OCI-LY7 (cell line): ENCODE measurements at regions not wholly inside any gene's neighbourhood (a gene's known extent, or its start where the extent isn't known, plus 50 kb on each side); places are given as distances from the start of the nearest gene placed in this dataset.

Experiments
- BruUV-seq: library from RNA; stranded (reverse); fragments of 400-500 nt; replicated peaks from 2 replicates; lab custom pipeline; 2021; lab: Mats Ljungman, UMichigan
- CTCF ChIA-PET: fragments of 300-600 bp; sonication (Branson Sonifier 250); formaldehyde crosslinking; loops from one replicate; lab custom pipeline; 2022; ENCODE audit warnings: antibody characterized with exemption; ENCODE audit not compliant: unreplicated experiment; lab: Charles Lee
- POLR2A ChIA-PET: fragments of 300-600 bp; sonication (Branson Sonifier 250); formaldehyde crosslinking; loops from one replicate; lab custom pipeline; 2022; ENCODE audit warnings: antibody characterized with exemption; lab: Charles Lee
- DNase-seq: peaks from one replicate; pipeline ENCODE4 v3.0.0-alpha.2; 2015; ENCODE audit warnings: low spot score
- H2AFZ ChIP-seq: fragments of 200-600 bp; sonication (generic), shearing (Covaris generic); 2 replicates; pipeline ENCODE4 v1.6.1; 2014; ENCODE audit warnings: mild to moderate bottlenecking, antibody characterized with exemption, low read length, moderate library complexity
- H3K27ac ChIP-seq: fragments of 200-600 bp; sonication (generic); 2 replicates; pipeline ENCODE4 v1.5.1; 2014; ENCODE audit warnings: mixed run types, low read depth, mild to moderate bottlenecking, moderate library complexity, low read length, inconsistent platforms; ENCODE audit not compliant: poor library complexity, severe bottlenecking
- H3K36me3 ChIP-seq: fragments of 200-600 bp; sonication (generic); 2 replicates; pipeline ENCODE4 v1.6.1; 2014; ENCODE audit warnings: mild to moderate bottlenecking, antibody characterized with exemption, low read length, moderate library complexity, mixed read lengths; ENCODE audit not compliant: insufficient read depth
- H3K4me1 ChIP-seq: fragments of 200-600 bp; sonication (generic); 2 replicates; pipeline ENCODE4 v1.5.1; 2014; ENCODE audit warnings: mild to moderate bottlenecking, low read length; ENCODE audit not compliant: insufficient read depth, poor library complexity, severe bottlenecking
- H3K4me2 ChIP-seq: fragments of 200-600 bp; sonication (generic); 2 replicates; pipeline ENCODE4 v1.6.1; 2014; ENCODE audit warnings: mild to moderate bottlenecking, low read length
- H3K4me3 ChIP-seq: fragments of 200-600 bp; sonication (generic); 2 replicates; pipeline ENCODE4 v1.5.1; 2014; ENCODE audit warnings: mild to moderate bottlenecking, low read depth, low read length; ENCODE audit not compliant: poor library complexity, severe bottlenecking
- H3K79me2 ChIP-seq: fragments of 200-600 bp; sonication (generic); 2 replicates; pipeline ENCODE4 v1.6.1; 2016; ENCODE audit warnings: low read depth, mild to moderate bottlenecking, low read length, moderate library complexity, mixed read lengths; ENCODE audit not compliant: insufficient read depth
- H3K9me2 ChIP-seq: fragments of 200-600 bp; sonication (generic); 2 replicates; pipeline ENCODE4 v1.6.1; 2016; ENCODE audit warnings: mild to moderate bottlenecking, low read length, mixed read lengths; ENCODE audit not compliant: insufficient read depth
- H3K9me3 ChIP-seq: fragments of 200-600 bp; sonication (generic); 2 replicates; pipeline ENCODE4 v1.6.1; 2014; ENCODE audit warnings: mild to moderate bottlenecking, mixed run types, low read length, mixed read lengths
- H4K20me1 ChIP-seq: fragments of 200-600 bp; sonication (generic); 2 replicates; pipeline ENCODE4 v1.6.1; 2014; ENCODE audit warnings: mild to moderate bottlenecking, antibody characterized with exemption, low read length, moderate library complexity, mixed read lengths; ENCODE audit not compliant: insufficient read depth
- CTCF ChIP-seq: fragments of 200-600 bp; sonication (generic); conservative IDR thresholded peaks from 2 replicates; pipeline ENCODE4 v1.5.1; 2014; ENCODE audit warnings: mild to moderate bottlenecking, antibody characterized with exemption, low read length, moderate library complexity, mixed read lengths
- EZH2phosphoT487 ChIP-seq: fragments of 200-600 bp; sonication (generic); IDR thresholded peaks from 2 replicates; pipeline ENCODE4 v1.6.1; 2018; ENCODE audit warnings: low read depth, borderline replicate concordance, mild to moderate bottlenecking, mixed run types, antibody characterized with exemption, low read length, moderate library complexity, mixed read lengths
- intact Hi-C: fragments of 100-400 bp; cut with micrococcal nuclease; formaldehyde crosslinking; loops from one replicate; pipeline ENCODE4 v1.10.0; 2022; ENCODE audit not compliant: unreplicated experiment

GRCh38 chr4:177558995-177559394 lies 116.8 kb upstream of the AGA start:
- Histone ChIP-seq H3K4me3 (no peak overlapping the region), H3K9me2 (no peaks in the 10 kb centered on the region), H3K4me1 (no peaks in the 10 kb centered on the region), H3K79me2 (no peaks in the 10 kb centered on the region), H3K36me3 (no peaks in the 10 kb centered on the region), H3K9me3 (no peaks in the 10 kb centered on the region), H3K27ac (no peak overlapping the region), H4K20me1 (no peaks in the 10 kb centered on the region), H3K4me2 (no peak overlapping the region), H2AFZ (no peak overlapping the region)
- TF ChIP-seq CTCF = no peak
- TF ChIP-seq EZH2phosphoT487 = no peak
- ChIA-PET CTCF (no interaction called here), POLR2A (no interaction called here)
- BruUV-seq = no TSS peak
- intact Hi-C loops = no loop called here
- DNase-seq = no peak

- DNase-seq = no peak
- H3K9me2 ChIP-seq = no peaks in the 10 kb centered on the region
- H3K79me2 ChIP-seq = no peaks in the 10 kb centered on the region
- TF ChIP-seq EZH2phosphoT487 (no peak), CTCF (no peak)
- BruUV-seq = no TSS peak
- no peaks in the 10 kb centered on the region for H3K9me3 ChIP-seq
- H3K27ac ChIP-seq = no peak overlapping the region
- no peak overlapping the region for H3K4me3 ChIP-seq
- ChIA-PET POLR2A (interaction anchor here (0.7 kb wide), 1 partner anchor 36 kb away, joined by 3 read pairs; no protein-coding TSS in a partner anchor), CTCF (no interaction called here)
- intact Hi-C loops = no loop called here
- no peak overlapping the region for H3K4me2 ChIP-seq
- H3K36me3 ChIP-seq = no peaks in the 10 kb centered on the region
- H2AFZ ChIP-seq = no peak overlapping the region
- no peaks in the 10 kb centered on the region for H3K4me1 ChIP-seq
- H4K20me1 ChIP-seq = no peaks in the 10 kb centered on the region
These were observed 119.9 kb upstream of the AGA start for GRCh38 chr4:177562163-177562562.

GRCh38 chr4:177562859-177563258 lies 120.6 kb upstream of the AGA start:
- H3K79me2 ChIP-seq = no peaks in the 10 kb centered on the region
- no peak for TF ChIP-seq EZH2phosphoT487
- TF ChIP-seq CTCF = no peak
- no peak overlapping the region for H3K4me3 ChIP-seq
- H3K9me2 ChIP-seq = no peaks in the 10 kb centered on the region
- no peak overlapping the region for H3K27ac ChIP-seq
- H3K4me2 ChIP-seq = no peak overlapping the region
- no peaks in the 10 kb centered on the region for H3K36me3 ChIP-seq
- no peak overlapping the region for H2AFZ ChIP-seq
- no peaks in the 10 kb centered on the region for H3K9me3 ChIP-seq
- ChIA-PET POLR2A (interaction anchor here (0.7 kb wide), 1 partner anchor 36 kb away, joined by 3 read pairs; no protein-coding TSS in a partner anchor), CTCF (no interaction called here)
- BruUV-seq = no TSS peak
- no peaks in the 10 kb centered on the region for H4K20me1 ChIP-seq
- intact Hi-C loops = no loop called here
- no peaks in the 10 kb centered on the region for H3K4me1 ChIP-seq
- DNase-seq = no peak
